Activated CD8-positive, alpha-beta T cell treated with anti-CD3 and anti-CD28 coated beads for 36 hours (primary cell): ENCODE measurements at regions not wholly inside any gene's neighbourhood (a gene's known extent, or its start where the extent isn't known, plus 50 kb on each side); places are given as distances from the start of the nearest gene placed in this dataset.

Source experiments
- ATAC-seq: fragments of 200-7000 bp; cut with Tn5 transposase; one replicate; pipeline ENCODE4 v1.10.0; 2021; ENCODE audit warnings: mild to moderate bottlenecking, moderate library complexity
- CTCF ChIA-PET: fragments of 350-600 bp; sonication (Branson Sonifier 250); formaldehyde crosslinking; loops from one replicate; lab custom pipeline; 2021; ENCODE audit warnings: antibody characterized with exemption; lab: Charles Lee
- POLR2A ChIA-PET: fragments of 350-600 bp; sonication (Branson Sonifier 250); formaldehyde crosslinking; loops from one replicate; lab custom pipeline; 2021; ENCODE audit warnings: antibody characterized with exemption; lab: Charles Lee
- DNase-seq: peaks from one replicate; pipeline ENCODE4 v3.0.0-alpha.2; 2020
- H3K27ac Mint-ChIP-seq: one replicate; pipeline ENCODE4 v1.8.0; 2021; ENCODE audit warnings: mild to moderate bottlenecking, mixed read lengths
- H3K27me3 Mint-ChIP-seq: one replicate; pipeline ENCODE4 v1.8.0; 2021; ENCODE audit warnings: mixed read lengths
- H3K36me3 Mint-ChIP-seq: one replicate; pipeline ENCODE4 v1.8.0; 2021; ENCODE audit warnings: low read depth, mixed read lengths
- H3K4me1 Mint-ChIP-seq: one replicate; pipeline ENCODE4 v1.8.0; 2021; ENCODE audit warnings: low read depth, mixed read lengths
- H3K4me3 Mint-ChIP-seq: one replicate; pipeline ENCODE4 v1.8.0; 2021; ENCODE audit warnings: mild to moderate bottlenecking, moderate library complexity, mixed read lengths
- H3K9me3 Mint-ChIP-seq: one replicate; pipeline ENCODE4 v1.8.0; 2021; ENCODE audit warnings: mixed read lengths
- intact Hi-C: fragments of 100-400 bp; cut with micrococcal nuclease; formaldehyde crosslinking; loops from one replicate; pipeline ENCODE4 v1.10.0; 2022
- TF ChIP-seq, protein P1 (sequence below): fragments of 200-600 bp; IDR thresholded peaks from one replicate; pipeline ENCODE4 v1.8.0; 2022; ENCODE audit warnings: antibody characterized with exemption, mild to moderate bottlenecking

DNA sequence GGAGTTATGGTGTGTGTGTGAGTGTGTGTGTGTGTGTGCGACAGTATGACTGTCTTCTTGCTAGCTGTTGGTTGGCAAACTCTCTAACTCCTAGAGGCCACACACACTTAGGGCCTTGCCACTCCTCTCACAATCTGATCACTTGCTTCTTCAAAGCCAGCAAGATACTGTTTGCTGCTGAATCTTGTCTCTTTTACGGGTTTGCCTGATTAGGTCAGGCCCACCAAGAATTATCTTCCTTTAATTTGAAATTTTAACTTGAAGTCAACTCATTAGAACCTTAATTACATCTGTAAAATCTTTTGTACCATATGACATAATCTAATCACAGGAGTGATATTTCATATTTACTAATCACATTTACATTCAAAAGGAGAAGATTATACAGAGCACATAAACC lies 359.2 kb upstream of the SGCG start:
- TF ChIP-seq, protein P1, sequence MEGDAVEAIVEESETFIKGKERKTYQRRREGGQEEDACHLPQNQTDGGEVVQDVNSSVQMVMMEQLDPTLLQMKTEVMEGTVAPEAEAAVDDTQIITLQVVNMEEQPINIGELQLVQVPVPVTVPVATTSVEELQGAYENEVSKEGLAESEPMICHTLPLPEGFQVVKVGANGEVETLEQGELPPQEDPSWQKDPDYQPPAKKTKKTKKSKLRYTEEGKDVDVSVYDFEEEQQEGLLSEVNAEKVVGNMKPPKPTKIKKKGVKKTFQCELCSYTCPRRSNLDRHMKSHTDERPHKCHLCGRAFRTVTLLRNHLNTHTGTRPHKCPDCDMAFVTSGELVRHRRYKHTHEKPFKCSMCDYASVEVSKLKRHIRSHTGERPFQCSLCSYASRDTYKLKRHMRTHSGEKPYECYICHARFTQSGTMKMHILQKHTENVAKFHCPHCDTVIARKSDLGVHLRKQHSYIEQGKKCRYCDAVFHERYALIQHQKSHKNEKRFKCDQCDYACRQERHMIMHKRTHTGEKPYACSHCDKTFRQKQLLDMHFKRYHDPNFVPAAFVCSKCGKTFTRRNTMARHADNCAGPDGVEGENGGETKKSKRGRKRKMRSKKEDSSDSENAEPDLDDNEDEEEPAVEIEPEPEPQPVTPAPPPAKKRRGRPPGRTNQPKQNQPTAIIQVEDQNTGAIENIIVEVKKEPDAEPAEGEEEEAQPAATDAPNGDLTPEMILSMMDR = no peak
- Mint-ChIP-seq H3K36me3 (no peaks in the 10 kb centered on the region), H3K27ac (no peak overlapping the region), H3K9me3 (no peaks in the 10 kb centered on the region), H3K4me3 (no peak overlapping the region), H3K4me1 (no peaks in the 10 kb centered on the region), H3K27me3 (no peaks in the 10 kb centered on the region)
- intact Hi-C loops = no loop called here
- ChIA-PET POLR2A (no interaction called here), CTCF (no interaction called here)
- ATAC-seq (no peak), DNase-seq (no peak)

- ChIA-PET CTCF (no interaction called here), POLR2A (no interaction called here)
- Mint-ChIP-seq H3K27me3 (no peaks in the 10 kb centered on the region), H3K27ac (no peak overlapping the region), H3K36me3 (no peaks in the 10 kb centered on the region), H3K4me1 (no peaks in the 10 kb centered on the region), H3K9me3 (no peaks in the 10 kb centered on the region), H3K4me3 (no peak overlapping the region)
- no peak for DNase-seq
- ATAC-seq = no peak
- TF ChIP-seq, protein P1 = no peak
- intact Hi-C loops = no loop called here
Observed at GRCh38 chr13:22825186-22825585, 355.6 kb upstream of the SGCG start.

- Mint-ChIP-seq H3K36me3 (no peaks in the 10 kb centered on the region), H3K4me3 (no peak overlapping the region), H3K27me3 (no peaks in the 10 kb centered on the region), H3K9me3 (no peaks in the 10 kb centered on the region), H3K27ac (no peak overlapping the region), H3K4me1 (no peaks in the 10 kb centered on the region)
- TF ChIP-seq, protein P1 = no peak
- no peak for DNase-seq
- ChIA-PET POLR2A (no interaction called here), CTCF (no interaction called here)
- no peak for ATAC-seq
- intact Hi-C loops = no loop called here
Observed at GRCh38 chr13:22828081-22828480, 352.7 kb upstream of the SGCG start.

- ChIA-PET CTCF (no interaction called here), POLR2A (no interaction called here)
- Mint-ChIP-seq H3K27me3 (peaks cover 7% of the 10 kb centered on the region), H3K4me1 (no peaks in the 10 kb centered on the region), H3K36me3 (no peaks in the 10 kb centered on the region), H3K4me3 (no peak overlapping the region), H3K27ac (no peak overlapping the region), H3K9me3 (no peaks in the 10 kb centered on the region)
- TF ChIP-seq, protein P1 = no peak
- ATAC-seq (no peak), DNase-seq (no peak)
- intact Hi-C loops = no loop called here
Observed at GRCh38 chr13:22836475-22836874, 344.3 kb upstream of the SGCG start.

- H3K9me3 Mint-ChIP-seq = no peaks in the 10 kb centered on the region
- no peaks in the 10 kb centered on the region for H3K36me3 Mint-ChIP-seq
- TF ChIP-seq, protein P1 = no peak
- DNase-seq (no peak), ATAC-seq (no peak)
- ChIA-PET POLR2A (no interaction called here), CTCF (no interaction called here)
- no peak overlapping the region for H3K4me3 Mint-ChIP-seq
- H3K4me1 Mint-ChIP-seq = no peaks in the 10 kb centered on the region
- H3K27ac Mint-ChIP-seq = no peak overlapping the region
- intact Hi-C loops = no loop called here
- H3K27me3 Mint-ChIP-seq = peaks cover 7% of the 10 kb centered on the region
Observed at GRCh38 chr13:22837980-22838647, 342.7 kb upstream of the SGCG start.
